ENCODE measurements at regions not wholly inside any gene's neighbourhood (a gene's known extent, or its start where the extent isn't known, plus 50 kb on each side); places are given as distances from the start of the nearest gene placed in this dataset.

- DNase-seq (ENCODE audit: low read depth in 2 of 2): no peak
Observed at GRCh38 chr13:107395927-107396662, 819.2 kb downstream of the LIG4 start.

DNA sequence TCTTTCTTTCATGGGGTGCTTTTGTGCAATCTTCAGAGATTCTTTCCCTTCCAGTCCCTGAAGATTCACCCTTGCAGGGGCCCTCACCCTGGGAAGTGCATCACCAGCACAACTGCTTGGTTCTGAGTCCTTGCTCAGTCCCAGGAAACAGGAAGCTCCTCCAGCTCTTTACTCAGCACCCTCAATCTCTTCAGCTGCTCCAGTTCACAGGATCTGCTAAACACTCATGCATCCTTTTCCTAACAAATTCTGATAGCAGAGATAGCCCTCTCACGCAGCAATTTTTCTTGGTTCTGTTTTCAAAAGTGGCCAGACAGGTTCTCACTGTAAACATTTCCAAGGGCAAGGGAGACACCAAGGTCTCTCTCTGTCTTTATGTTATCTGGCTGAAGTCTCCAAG, 823.1 kb downstream of the LIG4 start:
- no peak for DNase-seq (ENCODE audit: low read depth in 2 of 2)

GRCh38 chr13:107387525-107387924, 819.6 kb upstream of the ARGLU1 start:
- DNase-seq (ENCODE audit: low read depth in 2 of 2): no peak

- DNase-seq (ENCODE audit: low read depth in 2 of 2): no peak
Observed at GRCh38 chr13:107379407-107380155, 811.6 kb upstream of the ARGLU1 start.

DNA sequence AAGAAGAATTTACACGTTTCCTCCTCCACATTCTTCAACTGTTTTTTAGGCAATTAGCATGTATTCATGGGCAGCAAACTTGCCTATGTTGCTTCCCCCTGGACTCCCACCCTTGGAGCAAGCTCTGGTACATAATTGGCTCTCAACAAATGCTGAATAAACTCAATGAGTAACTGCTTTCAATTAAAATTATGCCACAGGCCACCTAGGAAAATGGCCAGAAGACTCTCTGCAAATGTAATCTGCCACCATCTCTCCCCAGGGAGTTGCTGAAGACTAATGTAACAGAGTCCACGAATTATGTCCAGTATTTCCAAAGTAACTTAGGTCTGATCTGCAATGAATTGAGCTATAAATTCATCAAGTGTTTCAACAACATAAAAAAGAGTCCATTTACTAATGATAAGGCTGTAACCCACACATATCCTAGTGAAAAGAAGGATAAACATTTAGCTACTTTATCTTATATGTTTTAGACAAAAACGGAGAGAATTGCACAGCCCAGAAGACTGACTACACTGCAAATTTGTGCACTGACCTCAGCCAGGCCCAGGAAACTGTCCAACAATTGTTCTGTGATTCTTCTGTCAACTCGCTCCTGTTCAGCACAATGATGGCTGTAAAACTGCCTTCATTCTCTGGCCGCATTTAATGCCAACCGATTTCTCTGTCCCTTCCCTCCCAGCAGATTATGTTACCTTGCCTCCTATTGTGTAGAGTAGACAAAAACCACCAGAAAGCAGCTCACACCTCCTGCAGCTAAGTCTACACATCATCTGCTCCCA, 808.6 kb upstream of the ARGLU1 start:
- DNase-seq (ENCODE audit: low read depth in 2 of 2): no peak

GRCh38 chr13:107375701-107376340, 807.9 kb upstream of the ARGLU1 start:
- no peak for DNase-seq (ENCODE audit: low read depth in 2 of 2)

- DNase-seq (ENCODE audit: low read depth in 2 of 2): no peak
Observed at GRCh38 chr13:107374038-107374437, 806.1 kb upstream of the ARGLU1 start.

DNA sequence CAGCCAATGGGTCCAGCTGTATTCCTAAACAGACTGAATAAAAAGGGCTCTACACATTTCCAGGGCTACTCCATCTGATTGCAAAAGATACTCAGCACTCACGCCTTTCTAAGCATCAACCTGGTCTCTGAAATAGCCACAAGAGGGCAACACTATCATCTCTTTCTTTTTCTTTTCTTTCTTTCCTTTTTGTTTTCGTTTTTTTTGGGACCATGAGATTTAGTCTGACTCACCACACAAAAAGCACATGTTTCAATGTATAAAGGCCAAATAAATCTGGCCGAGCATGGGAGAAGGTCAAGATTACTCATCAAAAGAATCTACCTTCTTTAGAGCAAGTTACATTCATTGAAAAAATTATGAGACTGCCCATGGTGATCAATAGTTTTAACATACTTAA, 805.6 kb upstream of the ARGLU1 start:
- DNase-seq (ENCODE audit: low read depth in 2 of 2): no peak

DNA sequence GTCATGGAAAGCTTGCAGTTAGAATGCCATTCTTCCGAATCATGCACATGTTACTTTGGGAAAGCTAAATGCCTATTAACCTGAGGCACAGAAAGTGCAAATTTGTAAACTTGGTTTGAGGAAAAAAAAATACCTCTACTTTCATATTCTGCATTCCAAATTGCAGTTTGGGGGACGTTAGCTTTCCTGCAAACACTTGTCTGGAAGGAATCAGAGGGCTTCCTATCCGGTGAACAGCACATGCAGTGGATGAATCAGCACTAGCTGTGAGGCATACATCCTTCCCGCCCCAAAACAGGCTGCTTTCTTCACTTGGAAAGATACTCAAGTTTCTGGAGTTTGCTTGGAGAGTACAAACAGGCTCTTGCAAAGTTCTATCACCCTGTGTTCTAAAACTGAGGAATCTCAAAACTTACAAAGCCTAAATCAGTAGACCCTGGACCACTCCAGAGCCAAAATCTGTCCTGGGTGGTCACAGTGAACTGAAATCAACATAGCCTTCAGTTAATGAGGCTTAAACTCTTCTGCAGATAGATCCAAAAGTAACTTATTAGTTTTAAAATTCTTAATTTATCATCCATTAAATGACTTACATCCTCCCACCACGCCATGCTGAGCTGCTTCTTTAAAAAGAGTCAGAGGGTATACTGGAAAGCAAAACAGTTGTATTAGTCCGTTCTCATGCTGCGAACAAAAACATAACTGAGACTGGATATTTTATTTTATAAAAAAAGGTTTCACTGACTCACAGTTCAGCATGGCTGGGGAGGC, 802.3 kb upstream of the ARGLU1 start:
- no peak for DNase-seq (ENCODE audit: low read depth in 2 of 2)

- DNase-seq (ENCODE audit: low read depth in 2 of 2): no peak
Observed at GRCh38 chr13:107367258-107367657, 799.3 kb upstream of the ARGLU1 start.

DNA sequence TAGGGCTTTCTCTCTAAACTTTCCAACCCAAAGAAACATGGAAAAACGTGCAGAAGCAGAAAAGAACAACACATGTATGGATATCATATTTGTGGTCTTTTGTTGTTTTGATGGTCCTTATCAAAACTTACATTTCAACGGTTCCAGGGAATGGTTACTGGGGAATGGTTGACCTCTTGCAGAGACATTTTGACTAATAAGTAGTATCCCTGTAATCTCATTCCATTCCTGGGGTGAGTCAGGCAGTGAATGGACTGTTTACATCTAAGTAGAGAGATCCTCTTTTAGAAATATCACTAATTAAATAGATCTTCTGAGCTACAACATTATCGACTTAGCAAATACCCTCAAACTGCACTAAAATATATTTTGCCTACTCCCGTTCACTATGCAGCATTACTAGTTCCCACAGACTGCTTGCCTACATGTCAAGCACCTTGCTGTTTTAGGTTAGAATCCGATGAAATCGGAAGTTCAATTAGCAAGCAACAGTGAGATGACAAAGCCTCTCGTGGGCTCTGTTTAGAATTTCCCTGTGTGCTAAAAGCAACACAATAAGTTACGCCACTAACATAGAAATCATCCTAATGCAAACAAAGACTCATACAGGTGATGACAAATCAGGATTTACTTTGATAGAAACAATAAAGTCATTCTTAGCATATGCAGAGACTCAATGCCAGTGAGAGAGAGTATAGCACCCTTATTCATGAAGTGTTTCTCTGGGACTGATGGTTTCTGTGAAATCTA, 797.7 kb upstream of the ARGLU1 start:
- DNase-seq (ENCODE audit: low read depth in 2 of 2): no peak

GRCh38 chr13:107364658-107365057, 796.7 kb upstream of the ARGLU1 start:
- no peak for DNase-seq (ENCODE audit: low read depth in 2 of 2)

DNA sequence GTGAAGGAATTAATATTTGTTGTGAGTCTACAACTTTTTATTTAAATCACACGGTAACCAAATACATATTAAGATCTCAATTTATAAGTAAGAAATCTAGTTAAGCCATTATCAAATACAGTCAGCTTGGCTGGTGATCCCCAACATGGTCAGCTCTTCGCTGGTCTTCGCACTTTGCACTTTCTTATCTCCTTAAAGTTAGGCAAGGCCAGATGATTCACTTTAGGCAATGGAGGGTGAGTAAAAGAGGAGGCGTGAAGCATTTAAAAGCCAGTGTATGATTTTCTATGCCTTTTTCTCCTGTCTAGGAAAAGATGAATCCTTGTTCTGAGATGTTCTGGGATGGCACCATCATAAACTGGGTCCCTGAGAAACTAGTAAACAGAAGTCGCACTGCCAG, 793.7 kb upstream of the ARGLU1 start:
- no peak for DNase-seq (ENCODE audit: low read depth in 2 of 2)

- DNase-seq (ENCODE audit: low read depth in 2 of 2): no peak
Observed at GRCh38 chr13:107360010-107360409, 792.1 kb upstream of the ARGLU1 start.

DNA sequence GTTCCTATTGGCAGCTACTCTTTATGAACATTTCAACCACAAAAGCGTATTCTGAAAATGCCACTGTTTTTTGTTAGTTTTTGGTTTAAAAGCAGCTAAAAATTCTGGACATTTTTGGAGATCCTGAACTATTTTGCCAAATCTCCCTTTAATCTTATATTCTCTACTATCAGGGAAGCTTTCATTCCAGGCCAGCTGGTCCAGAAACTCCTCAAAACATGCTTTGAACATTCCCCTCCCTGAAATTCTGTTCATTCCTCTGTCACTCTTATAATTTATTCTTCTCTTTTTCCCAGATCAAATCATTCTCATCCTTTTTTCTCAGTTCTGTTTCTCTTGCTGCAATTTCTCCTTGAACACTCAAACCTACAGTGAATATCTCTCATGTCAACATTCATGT, 790.9 kb upstream of the ARGLU1 start:
- no peak for DNase-seq (ENCODE audit: low read depth in 2 of 2)

GRCh38 chr13:107351305-107351704, 783.4 kb upstream of the ARGLU1 start:
- DNase-seq (ENCODE audit: low read depth in 2 of 2): no peak

- no peak for DNase-seq (ENCODE audit: low read depth in 2 of 2)
Observed at GRCh38 chr13:107348925-107349324, 781.0 kb upstream of the ARGLU1 start.

DNA sequence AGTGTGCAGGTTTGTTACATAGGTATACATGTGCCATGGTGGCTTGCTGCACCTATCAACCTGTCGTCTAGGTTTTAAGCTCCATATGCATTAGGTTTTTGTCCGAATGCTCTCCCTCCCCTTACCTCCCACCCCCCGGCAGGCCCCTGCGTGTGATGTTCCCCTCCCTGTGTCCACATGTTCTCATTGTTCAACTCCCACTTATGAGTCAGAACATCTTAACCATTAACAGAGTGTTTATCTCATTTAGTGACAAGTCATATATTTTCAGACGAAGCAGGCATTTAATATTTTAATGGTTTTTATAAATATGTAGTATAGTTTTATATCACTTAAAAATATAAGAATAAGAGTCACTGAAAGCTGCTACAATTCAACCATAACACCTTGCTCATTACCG, 780.5 kb upstream of the ARGLU1 start:
- no peak for DNase-seq (ENCODE audit: low read depth in 2 of 2)

DNA sequence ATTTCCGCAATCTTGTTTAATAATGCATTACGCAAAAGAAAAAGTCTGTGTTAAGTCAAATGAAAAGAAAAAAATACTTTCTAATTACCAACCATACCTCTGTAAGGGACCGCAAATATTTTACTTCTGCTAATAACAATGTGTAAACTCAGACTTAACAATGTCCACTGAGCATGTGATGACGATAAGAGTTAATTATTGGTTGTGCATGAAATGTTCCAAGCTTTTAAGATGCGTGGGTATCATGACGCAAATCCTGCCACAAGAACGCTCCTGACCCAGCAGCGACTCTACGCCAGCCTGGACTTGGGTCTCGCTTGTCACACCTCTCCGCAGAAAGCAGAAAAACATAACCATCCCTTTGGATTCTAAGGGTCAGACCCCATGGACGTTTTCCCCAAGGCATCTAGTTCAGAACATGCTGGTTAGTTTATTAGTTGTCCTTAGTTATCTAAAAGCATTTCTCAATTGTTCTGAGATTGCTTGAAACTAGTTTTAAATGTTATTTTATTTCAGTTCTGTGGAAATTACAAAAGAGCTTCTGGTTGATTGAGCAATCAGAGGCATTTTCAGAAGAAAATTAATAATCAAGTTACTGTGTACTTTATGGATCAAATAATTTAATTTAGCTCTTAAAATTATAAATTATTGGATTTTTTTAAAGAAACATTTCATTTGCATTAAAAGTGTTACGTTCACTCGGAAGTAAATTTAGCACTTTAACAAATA, 779.9 kb upstream of the ARGLU1 start:
- DNase-seq (ENCODE audit: low read depth in 2 of 2): no peak

GRCh38 chr13:107342747-107343146, 774.8 kb upstream of the ARGLU1 start:
- DNase-seq (ENCODE audit: low read depth in 2 of 2): no peak
